HG03135 (cell line): ENCODE measurements at regions not wholly inside any gene's neighbourhood (a gene's known extent, or its start where the extent isn't known, plus 50 kb on each side); places are given as distances from the start of the nearest gene placed in this dataset.

Experiments used
- ATAC-seq: cut with Tn5 transposase; IDR thresholded peaks from one replicate; pipeline ENCODE4 v1.9.1; 2021; ENCODE audit warnings: mild to moderate bottlenecking, moderate library complexity; ENCODE audit not compliant: unreplicated experiment

- no peak for ATAC-seq
Observed at GRCh38 chr1:38273196-38273804, 226.7 kb upstream of the POU3F1 start.

GRCh38 chr1:38272515-38272914 is 225.9 kb upstream of the POU3F1 start:
- ATAC-seq = no peak

- no peak for ATAC-seq
Observed at GRCh38 chr1:38270849-38271633, 224.4 kb upstream of the POU3F1 start.

- ATAC-seq = no peak
Observed at GRCh38 chr1:38269923-38270848, 223.6 kb upstream of the POU3F1 start.

- ATAC-seq = no peak
Observed at GRCh38 chr1:38268226-38268625, 221.6 kb upstream of the POU3F1 start.

- ATAC-seq = no peak
Observed at GRCh38 chr1:38267037-38268036, 220.7 kb upstream of the POU3F1 start.

GRCh38 chr1:38266197-38266520 is 219.6 kb upstream of the POU3F1 start:
- no peak for ATAC-seq

GRCh38 chr1:38265293-38266196 is 219.0 kb upstream of the POU3F1 start:
- no peak for ATAC-seq

- ATAC-seq = no peak
Observed at GRCh38 chr1:38263438-38263837, 216.8 kb upstream of the POU3F1 start.

- no peak for ATAC-seq
Observed at GRCh38 chr1:38261574-38261973, 215.0 kb upstream of the POU3F1 start.

GRCh38 chr1:38258085-38258627 is 211.6 kb upstream of the POU3F1 start:
- no peak for ATAC-seq

- no peak for ATAC-seq
Observed at GRCh38 chr1:38257374-38257773, 210.8 kb upstream of the POU3F1 start.

- no peak for ATAC-seq
Observed at GRCh38 chr1:38256072-38256471, 209.5 kb upstream of the POU3F1 start.

- ATAC-seq = no peak
Observed at GRCh38 chr1:38253314-38253713, 206.7 kb upstream of the POU3F1 start.

GRCh38 chr1:38250356-38250755 is 203.8 kb upstream of the POU3F1 start:
- ATAC-seq = no peak

GRCh38 chr1:38249001-38249400 is 202.4 kb upstream of the POU3F1 start:
- no peak for ATAC-seq

- ATAC-seq = no peak
Observed at GRCh38 chr1:38246955-38247952, 200.7 kb upstream of the POU3F1 start.
